ENCODE measurements at regions not wholly inside any gene's neighbourhood (a gene's known extent, or its start where the extent isn't known, plus 50 kb on each side); places are given as distances from the start of the nearest gene placed in this dataset.
A peak's percentile ranks its signal among the peaks of the same experiment; 100 is the strongest.
"Not testable (repeated sequence)": the region's sequence is repeated elsewhere in the genome, so short reads cannot be mapped to it uniquely, and the experiment has no call there.

DNA sequence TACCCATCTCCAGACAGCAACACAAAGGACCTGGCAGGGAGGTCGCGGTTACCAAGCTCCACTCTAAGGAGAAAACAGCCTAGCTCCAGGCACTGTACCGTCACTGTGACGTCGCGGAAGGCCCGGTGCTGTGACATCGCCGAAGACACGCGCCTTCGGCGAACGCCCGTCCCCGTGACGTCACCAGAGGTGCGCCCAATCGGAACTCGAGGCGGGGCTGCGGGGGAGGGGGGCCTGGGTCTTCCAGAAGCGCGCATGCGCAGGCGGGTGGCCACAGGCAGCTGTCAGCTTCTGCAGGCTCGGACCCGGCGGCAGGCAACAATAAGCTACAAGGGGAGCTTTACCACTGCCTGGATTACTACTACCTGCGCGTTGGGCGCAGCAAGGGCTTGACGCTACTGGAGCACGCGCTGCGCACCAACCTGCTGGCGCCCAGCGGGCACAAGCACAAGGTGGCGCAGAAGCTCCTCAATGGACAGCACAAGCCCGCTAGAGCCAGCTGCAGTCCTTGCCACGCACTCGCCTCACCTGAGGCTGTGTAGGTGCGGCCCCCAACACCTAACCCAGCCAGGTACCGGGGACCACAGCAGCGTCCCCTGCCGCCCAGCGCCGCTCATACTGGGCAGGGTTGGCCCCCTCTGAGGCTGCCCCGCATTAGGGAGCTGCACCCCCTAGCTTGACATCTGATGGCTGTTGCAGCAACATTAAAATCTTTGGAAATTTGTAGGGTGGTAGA lies 208.4 kb downstream of the TPST1 start:
- DNase-seq: peak; percentile 82

DNA sequence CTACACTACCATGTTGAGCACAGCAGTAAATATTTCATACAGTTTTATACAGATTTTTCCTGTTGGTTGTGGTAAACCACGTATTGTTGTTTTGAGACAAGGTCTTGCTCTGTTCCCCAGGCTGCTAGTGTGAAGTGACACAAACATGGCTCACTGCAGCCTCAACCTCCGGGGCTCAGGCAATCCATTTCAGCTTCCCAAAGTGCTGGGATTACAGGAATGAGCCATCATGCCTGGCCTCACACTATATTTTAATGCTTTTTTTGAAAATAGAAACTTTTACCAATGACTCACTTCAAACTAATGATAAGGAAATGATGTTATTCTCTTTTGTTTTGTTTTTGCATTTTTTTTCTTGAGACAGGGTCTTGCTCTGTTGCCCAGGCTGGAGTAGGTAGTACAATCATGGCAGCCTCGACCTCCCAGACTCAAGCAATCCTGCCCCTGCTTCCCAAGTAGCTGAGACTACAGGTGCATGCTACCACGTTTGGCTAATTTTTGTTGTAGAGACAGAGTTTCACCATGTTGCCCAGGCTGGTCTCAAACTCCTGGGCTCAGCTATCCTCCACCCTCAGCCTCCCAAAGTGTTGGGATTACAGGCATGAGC lies 210.6 kb downstream of the TPST1 start:
- no peak for DNase-seq

DNA sequence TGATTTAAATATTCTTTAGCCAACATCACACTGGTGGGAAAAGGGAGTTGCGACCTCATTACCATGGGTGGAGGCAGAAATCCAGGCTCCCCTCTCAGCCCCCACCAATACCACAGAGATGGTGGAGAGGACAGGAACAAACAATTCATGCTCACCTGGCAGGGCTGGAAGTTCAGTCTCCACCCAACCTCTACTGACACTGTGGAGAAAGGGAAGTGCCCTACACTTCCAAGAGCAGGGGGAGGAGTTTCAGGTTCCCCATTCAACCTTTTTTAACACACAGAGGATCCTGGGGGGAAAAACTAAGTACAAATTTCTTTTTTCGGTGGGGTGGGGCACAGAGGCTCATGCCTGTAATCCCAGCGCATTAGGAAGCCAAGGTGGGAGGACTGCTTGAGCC lies 210.1 kb upstream of the KCTD7 start:
- no peak for DNase-seq

DNA sequence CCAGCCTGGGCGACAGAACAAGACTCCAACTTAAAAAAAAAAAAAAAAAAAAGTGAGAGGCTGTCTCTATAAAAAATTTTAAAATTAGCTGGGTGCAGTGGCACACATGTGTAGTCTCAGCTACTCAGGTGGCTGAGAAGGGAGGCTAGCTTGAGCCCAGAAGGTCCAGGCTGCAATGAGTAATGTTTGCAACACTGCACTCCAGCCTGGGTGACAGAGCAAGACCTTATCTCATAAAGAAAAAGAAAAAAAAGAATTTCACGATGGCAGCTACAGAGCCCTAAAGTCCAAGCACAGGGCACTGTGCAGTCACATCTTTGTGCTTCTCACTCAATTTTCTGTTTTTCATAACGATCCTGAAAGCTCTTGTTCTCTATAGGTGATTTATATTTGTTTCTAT lies 209.5 kb upstream of the KCTD7 start:
- no peak for DNase-seq

DNA sequence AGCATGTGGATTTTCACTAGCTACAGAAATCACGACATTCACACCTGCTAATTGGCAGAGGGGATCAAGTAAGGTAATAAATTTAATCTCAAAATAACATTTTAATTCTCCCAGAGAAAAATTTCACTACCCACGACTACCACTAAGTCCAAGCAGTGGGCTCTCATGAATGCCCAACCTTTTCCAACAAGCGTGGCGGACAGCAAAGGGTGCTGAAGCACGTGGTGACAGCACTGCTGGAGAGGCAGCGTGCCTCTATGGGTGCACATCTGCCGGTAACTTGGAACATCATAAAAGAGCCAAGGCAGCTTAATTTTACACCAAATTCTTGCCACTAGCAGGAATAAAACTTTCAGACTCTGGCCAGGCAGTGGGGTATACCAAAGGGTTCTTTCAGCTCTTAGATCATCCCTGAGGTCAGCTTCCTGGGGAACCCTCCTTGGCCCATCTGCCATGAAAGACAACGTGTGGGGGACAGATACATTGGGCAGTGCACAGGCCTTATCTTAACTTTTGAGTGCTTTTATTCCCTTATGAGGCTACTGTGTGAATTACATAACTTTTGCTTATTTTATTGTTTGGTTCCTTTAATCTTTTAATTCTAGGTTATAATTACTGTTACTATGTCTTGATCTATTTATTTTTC lies 206.7 kb upstream of the KCTD7 start:
- DNase-seq: no peak

DNA sequence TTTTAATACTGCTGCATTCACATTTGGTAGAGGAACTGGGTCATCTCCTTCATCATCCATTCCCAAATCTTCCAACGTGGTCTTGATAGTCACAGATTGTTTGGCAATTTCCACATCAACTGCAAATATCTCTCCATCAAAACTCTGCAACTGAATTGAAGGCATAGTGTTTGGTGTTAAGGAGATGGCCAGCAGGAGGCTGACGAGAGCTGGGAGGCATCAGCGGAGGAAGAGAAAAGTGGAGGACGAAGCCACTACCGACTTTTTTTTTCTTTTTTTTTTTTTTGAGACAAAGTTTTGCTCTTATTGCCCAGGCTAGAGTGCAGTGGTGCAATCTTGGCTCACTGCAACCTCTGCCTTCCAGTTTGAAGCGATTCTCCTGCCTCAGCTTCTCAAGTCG lies 205.0 kb upstream of the KCTD7 start:
- no peak for DNase-seq

DNA sequence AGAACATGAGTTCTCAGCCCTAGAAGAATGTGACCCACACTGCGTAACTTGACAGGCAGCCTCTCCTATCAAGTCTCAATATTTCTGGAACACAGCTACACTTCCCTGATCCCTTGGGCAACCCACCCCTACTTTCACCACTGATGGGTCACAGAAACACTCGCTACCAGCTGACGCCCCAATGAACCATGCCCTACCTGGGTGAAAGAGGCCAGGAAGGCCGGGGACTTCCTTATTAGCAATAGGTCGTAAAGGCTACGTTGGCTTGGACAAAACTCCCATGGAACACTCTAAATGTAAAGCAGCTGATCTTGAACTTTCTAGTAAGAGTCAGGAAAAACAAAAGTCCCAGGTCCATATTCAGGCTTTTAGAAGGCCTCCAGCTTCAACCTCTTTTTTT lies 202.3 kb upstream of the KCTD7 start:
- DNase-seq: no peak

DNA sequence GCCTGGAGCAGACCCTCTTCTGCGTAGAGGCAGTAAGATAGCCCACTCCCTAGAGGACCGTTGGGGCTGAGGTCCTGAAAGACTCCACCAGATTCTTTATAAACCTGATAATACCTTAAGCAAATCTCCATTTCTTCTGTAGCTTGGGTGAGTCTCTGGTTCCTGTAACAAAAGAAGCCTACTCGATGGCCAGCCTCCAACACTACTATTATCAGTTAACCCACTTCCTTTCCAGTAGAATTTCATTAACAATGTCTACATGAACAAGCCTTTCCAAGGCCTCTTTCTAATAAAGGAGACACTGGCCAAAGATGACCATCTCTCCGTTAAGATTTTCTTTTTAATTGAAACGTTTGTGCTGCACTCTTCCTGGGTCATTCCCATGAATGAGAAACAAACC lies 201.7 kb upstream of the KCTD7 start:
- no peak for DNase-seq

DNA sequence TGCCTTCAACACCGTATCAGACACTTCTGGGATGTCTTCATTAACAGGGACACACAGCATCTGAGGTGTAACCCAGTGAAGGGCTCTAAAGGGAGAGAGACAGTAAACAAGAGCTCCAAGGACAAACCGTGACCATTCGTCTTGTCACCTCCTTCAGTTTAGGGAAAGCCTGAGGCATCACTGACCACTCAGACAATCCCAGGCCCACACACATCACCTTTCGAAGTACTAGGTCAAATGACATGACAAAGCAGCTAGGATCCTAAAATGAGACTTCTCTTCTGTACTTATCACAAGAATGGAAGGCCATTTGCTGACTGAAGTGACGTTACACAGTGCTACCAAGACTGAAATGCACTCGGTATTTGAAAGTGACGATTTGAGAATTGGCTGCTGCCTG lies 200.7 kb upstream of the KCTD7 start:
- no peak for DNase-seq

DNA sequence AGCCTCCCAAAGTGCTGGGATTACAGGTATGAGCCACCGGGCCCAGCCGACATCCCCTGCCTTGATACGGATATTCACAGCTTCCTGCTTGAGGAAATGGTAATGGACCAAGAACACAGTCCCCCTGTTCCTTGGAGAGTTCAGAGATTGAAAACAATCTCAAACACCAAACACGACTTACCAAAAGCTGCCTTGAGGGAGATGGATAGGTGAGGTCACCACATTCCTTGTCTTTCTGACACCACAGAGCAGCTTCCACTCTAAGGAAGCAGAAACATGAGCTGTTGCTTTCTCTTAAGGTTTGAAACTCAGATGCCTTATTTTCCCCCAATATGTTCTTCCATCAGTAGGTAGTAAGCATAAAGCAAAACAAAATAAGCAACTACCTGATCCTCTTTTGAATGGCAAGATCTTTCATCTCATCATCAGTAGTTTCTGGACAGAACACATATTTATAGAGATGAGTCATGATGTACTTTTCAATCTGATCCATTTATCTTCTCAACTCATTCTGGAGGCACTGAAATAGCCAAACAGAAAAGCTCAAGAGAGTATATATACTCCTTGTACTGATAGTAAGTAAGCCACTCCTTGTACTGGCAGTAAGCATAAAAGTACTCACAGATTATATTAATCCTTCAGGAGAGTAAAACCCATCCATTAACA lies 199.1 kb upstream of the KCTD7 start:
- no peak for DNase-seq

DNA sequence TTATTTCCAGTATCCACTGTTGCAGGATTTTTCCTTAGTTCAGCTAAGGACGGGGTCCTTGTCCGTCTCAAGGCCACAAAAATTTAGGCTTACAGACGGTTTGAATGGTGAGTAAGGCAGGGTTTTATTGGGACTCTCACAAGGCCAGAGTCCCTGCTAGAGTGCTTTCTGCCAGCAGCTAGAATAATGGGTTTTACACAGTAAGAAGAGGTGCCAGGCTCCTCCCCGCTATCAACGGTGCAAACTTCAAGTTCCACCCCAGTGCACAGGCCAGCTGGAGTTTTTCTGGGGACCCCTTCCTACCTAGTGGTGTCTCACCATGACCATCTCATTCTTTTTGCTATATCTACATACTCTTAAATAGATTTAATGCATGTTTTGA lies 198.5 kb upstream of the KCTD7 start:
- no peak for DNase-seq

DNA sequence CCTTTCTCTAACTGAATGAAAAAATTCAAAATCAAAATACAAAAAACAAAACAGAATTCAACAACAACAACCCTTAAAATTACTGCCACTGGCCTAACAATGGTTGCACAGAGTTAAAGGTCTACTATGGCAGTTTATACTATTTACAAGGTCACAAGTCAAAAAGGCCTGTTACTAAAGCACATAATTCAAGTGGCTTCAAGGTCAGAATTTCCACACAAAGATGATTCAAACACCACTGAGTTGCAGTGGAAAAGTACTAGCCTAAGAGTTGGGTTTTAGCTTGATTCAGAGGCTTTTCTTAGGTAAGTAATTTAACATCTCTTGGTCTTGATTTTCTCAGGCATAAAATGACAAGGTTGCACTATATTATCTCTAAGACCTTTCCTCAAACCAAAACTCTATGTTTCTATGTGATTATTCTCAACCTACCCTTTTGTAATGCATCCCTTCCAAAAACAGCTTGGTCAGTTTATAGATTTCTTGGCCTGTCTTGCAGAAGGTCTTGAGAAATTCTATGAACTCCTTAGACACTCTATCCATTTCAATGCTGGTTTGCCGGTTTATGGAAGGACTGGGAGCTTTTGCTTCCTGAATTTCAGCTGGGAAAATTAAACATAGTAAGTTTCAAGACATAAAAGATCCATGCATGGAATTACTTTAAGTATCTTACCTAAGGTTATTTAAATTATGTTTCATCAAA lies 189.8 kb upstream of the KCTD7 start:
- not testable (repeated sequence) for DNase-seq

DNA sequence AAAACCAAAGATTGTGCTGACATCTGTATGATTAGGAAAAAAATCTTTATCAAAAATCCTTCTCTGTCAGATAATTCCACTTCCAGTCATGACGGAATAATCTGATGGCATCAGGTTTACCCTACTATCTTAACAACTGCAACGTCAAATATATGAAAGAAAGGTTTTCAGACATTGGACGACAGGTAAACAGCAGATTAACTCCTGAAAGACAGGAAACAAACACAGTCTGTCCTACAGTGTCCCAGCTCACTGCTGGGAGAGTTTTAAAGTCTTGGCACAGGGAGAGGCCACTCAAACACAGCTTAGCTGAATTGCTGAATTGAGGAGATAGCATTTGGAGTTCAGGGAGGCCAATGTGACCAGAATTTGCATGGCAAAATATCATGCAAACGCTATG lies 186.3 kb upstream of the KCTD7 start:
- no peak for DNase-seq

DNA sequence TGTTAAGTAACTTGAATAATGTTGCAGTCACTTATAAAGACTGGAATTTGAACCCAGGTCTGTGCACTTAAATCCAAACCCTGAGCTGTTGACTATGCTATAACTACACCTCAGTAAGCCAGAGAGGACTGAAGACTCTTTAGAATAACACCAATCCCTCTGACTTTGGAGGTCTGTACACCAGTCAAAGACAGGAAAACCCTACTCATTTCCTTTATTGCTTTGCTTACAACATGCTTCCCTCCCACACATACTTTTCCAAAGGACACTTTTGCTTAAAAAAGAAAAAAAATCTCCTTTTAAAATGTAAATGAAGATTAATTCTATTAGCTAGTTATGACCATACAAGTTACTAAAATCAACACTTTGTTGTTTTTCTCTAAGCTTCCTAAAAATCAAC lies 184.7 kb upstream of the KCTD7 start:
- DNase-seq: no peak

DNA sequence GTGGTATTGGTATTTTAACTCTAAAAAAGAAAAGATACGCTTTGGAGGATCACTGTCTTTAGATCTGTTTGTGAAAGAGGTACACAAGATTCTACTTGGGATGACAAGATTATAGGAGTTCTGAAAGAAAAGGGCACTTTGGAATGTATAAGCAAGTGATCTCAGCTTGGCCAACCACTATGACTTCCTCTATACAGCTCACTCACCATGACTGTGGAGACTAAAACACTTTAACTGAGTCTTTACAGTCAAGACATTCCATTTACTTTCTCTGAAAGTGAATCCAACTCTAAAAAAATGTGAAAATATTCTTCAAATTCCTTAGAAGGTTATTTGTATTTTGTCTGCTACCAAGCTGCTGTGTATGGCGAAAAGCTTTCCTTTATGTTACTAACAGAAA lies 181.7 kb upstream of the KCTD7 start:
- DNase-seq: not testable (repeated sequence)

DNA sequence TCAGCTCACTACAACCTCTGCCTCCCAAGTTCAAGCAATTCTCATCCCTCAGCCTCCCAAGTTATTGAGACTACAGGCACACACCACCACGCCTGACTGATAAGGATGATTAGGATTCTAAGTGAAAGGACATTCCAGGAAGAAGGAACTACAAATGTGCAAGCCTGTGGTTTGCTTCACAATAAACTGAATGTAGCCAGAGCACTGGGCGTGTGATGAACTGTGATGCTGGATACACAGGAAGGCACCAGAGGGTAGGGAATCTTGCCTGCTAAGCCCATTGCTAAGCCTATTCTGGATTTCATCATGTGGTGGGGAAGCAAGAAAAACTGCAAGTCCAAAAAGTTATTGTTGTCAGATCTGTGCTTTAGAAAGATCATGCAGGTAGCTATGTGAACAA lies 177.9 kb upstream of the KCTD7 start:
- DNase-seq: not testable (repeated sequence)

DNA sequence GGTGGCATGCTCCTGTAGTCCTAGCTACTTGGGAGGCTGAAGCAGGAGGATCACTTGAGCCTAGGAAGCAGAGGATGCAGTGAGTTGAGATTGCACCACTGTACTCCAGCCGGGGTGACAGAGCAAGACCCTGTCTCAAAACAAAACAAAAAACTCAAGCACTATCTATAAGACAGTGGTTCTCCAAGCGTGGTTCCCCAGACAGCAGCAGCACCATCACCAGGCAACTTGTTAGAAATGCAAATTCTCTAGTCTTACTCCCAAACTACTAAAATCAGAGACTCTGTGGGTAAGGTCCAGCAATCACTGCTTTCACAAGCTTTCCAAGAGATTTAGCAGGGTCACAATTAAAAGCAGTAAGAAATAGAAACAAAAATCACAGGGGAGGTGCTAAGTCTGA lies 177.0 kb upstream of the KCTD7 start:
- DNase-seq: not testable (repeated sequence)

DNA sequence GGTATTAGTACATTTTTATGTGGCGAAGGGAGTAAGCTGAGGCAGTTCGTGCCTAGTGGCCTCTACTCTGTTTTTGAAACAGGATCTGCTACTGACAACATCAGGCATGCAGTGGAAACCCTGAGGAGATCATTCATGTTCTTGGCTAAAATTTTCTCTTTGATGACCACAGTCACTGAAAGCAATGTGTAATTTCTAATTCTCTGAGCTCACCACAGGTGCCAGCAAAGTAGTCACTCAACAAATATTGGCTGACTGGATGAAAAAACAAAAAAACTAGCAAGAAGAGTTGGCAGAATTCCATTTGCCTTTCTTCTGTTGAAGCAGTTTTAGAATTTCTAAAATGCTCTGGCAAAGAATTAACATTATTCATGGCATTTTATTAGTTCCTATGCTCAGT lies 176.5 kb upstream of the KCTD7 start:
- DNase-seq: no peak

DNA sequence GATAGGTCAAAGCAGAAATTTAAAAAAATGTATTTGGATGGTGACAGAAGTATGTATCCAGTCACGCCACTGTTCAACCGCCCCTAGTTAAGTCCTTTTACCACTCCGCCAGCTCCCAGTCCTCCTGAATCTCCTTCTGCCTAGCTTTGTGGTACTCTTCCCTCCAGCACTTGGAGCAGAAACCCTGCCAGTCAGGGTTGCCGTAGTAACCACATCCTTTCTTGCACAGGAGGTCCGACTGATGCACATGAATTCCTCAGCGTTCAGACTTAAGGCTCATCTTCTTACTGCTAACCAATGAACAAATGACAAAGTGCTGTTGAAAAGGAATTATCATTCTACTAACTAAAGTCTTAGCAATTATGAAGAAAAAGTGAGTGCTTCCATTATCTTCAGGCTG lies 175.3 kb upstream of the KCTD7 start:
- DNase-seq: no peak

DNA sequence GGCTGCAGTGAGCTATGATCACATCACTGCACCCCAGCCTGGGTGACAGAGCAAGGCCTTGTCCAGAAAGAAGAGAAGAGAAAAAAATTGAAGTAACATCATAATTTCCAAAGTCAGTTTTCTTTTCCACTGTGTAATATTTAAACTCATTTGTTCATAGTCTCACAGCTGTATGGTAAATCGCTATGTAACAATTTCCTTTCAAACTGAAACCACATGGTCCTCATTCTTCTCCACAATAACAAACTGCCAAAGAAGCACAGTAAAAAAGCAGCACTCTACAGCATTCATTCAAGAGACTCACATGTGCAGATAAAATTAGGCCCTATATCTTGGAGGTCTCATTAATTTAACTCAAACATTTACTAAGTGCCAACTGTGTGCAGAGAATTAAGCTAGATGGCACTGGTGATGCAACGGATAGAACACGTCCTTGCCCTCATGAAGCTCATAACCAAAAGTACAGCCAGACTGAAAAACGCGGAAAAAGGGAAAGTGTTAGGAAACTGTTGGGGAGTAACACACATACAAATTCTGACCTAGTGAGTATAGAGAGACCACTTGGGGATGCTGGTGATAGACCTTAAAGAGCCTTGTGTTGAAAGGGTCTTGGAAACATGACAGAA lies 174.0 kb upstream of the KCTD7 start:
- DNase-seq: no peak

DNA sequence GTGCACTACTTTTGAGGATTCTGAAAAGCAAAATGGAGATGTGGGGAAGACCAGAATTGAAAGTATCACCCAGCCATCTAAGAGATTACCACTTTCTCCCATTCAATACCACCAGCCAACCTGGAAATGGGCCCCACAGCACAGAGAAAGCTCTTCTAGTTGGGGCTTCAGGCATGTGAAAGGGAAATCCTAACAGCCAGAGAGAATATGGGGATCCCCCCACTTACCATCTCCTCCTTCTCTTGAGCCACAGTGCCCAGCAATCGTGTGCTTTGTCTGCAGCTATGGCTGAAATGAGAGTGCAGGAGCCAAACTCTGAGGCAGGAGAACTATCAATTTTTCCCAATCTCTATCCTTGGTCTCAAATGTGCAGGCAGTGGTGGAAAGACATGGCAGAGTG lies 173.2 kb upstream of the KCTD7 start:
- DNase-seq: not testable (repeated sequence)

DNA sequence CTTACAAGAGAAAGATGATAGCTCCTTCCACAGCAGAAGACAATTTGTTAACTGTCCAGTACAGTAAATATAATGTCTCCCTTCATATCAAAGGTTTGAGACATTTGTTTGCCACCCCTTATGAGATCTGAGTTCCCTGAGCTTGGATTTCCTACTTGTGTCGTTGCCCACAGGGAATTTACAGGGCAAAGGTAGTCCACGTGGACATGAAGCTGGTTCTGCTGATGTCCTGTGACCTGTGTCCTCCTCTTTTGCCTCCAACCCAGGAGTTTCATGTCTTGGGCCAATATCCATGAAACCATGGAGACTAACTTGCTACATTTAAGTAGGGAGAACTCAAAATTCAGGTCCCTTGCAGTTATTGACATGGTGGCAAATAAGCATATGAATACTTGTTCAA lies 172.2 kb upstream of the KCTD7 start:
- DNase-seq: not testable (repeated sequence)

DNA sequence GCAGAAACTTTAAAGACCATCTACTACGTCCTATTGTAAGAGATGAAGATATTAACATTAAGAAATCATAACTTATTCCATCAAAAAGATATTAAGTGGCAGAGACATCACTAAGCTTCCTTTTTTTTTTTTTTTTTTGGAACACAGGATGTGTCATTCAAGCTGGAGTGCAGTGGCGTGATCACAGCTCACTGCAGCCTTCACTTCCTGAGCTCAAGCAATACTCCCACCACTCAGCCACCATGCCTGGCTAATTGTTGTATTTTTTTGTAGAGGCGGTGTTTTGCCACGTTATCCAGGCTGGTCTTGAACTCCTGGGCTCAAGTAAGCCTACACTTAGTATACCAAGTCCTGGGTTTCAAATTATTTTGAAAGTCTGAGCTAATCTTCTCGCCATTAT lies 169.7 kb upstream of the KCTD7 start:
- DNase-seq: not testable (repeated sequence)
